Right ventricle myocardium inferior (tissue), 1 donor: ENCODE measurements at regions not wholly inside any gene's neighbourhood (a gene's known extent, or its start where the extent isn't known, plus 50 kb on each side); places are given as distances from the start of the nearest gene placed in this dataset.

ENCODE experiments used
- ATAC-seq: fragments of 200-7000 bp; cut with Tn5 transposase; one replicate; pipeline ENCODE4 v1.9.1; 2020; ENCODE audit warnings: mild to moderate bottlenecking, moderate library complexity
- DNase-seq: peaks from one replicate; pipeline ENCODE4 v3.0.0; 2021; ENCODE audit errors: missing footprints
- intact Hi-C: fragments of 100-400 bp; cut with DNase I; formaldehyde crosslinking; loops from one replicate; pipeline ENCODE4 v1.11.0; 2022
- donor health status: DM: no; HTN: yes; CAD: no; lungs with severe emphysema.

GRCh38 chr1:5753549-5754421 is 238.4 kb downstream of the NPHP4 start:
- intact Hi-C loops: no loop called here
- ATAC-seq (no peak), DNase-seq (no peak)

DNA sequence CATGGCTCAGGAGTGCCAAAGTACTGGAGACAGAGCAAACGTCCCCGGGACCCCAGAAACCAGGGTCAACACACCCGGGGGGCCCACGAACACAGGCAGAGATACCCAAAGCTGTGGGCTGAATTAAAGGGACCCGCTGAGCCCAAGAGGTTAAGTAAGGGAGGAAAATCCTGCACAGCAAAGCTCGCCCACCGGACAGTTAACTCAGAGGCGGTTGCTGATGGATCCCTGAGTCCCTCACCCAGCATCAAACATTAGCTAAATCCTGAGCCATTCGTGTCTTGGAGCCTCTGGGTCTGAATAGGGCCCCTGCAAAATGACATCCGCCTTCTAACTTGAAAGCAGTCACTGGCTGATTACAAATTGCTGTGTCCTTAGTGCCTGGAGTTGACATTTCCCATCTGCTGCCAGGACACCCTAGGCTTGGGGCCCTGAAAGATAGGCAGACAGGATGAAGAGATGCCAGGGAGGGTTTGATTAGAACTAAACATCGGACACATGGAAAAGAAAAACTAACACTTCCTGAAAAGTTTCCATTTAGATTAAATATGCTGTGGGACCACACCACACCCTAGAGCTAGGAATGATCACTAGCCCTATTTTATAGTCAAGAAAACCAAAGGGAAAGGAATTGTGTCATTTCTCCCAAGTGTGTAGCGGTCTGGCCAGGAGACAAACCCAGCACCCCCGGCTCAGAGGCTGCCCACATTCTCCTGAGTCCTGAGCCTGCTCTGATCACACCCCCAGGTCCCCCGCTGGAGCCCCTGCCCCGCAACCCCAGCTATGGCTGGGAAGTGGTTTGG is 239.3 kb downstream of the NPHP4 start:
- ATAC-seq: peak; percentile 47
- DNase-seq: no peak
- intact Hi-C loops: no loop called here

GRCh38 chr1:5751833-5752745 is 240.1 kb downstream of the NPHP4 start:
- ATAC-seq: peak; percentile 49
- intact Hi-C loops: no loop called here
- no peak for DNase-seq

DNA sequence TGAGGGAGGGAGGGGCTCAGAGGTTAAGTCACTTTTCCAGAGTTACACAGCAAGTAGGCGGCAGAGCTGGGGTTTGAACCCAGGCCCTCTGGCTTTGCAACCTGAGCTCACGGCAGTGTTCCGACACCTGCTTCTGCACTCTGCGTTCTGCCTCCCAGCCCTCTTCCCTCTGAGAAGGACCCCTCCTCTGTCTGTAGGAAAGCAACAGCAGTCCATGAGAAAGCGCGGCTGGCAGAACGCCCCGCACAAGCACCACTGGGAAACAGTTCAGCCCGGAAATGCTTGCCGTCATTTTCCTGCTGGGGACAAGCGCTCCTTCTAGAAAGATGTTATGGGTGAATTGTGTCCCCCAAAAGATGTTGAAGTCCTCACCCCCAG is 241.1 kb downstream of the NPHP4 start:
- ATAC-seq (no peak), DNase-seq (no peak)
- intact Hi-C loops: no loop called here

GRCh38 chr1:5750186-5751162 is 241.8 kb downstream of the NPHP4 start:
- no peak for ATAC-seq
- DNase-seq: no peak
- intact Hi-C loops: no loop called here

DNA sequence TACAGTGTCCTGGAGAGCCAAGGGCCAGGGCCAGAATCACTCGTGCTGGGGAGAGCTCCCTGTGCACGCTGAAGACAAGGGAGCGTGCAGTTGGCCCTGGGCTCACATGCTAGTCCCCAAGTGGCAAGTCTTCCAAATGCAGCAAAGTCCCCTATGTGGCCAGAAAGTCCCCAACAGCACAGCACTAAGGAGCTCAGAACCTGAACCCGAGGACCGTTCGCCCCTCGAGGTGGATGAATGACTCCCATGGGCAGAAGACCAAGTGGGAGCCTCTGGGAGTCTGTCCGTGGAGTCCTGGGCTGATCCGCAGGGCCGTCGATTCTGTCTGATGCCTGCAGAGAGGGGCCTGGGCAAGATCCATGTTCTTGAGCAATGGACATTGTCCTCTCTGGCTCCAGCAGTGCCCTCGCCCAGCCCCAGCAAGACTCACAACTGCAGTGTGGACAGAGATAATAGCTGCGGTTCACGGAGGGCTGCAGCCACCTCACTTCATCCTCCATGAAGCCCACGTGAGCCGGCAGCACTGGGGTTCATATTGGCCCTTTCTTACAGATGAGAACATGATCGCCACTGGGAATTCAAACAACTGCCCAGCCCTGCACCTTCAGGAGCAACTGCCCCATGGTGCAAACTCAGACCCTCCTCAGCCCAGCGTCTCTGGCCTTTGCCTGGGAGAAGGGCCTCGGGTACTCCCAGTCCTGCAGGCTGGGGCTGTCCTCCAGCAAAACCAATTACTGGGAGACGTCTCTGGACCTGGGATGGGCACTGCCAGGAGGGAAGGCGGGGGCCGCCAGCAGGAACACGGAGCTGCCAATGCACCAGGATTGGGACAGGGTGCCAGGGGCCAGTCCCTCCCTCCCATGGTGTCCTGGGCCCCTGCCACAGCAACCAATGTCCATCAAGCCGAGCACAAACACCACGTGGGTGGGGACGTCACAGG is 243.7 kb downstream of the NPHP4 start:
- ATAC-seq (no peak), DNase-seq (no peak)
- intact Hi-C loops: loop anchor here (5.0 kb wide), 2 partner anchors 111 to 1836 kb away; no protein-coding TSS in a partner anchor

DNA sequence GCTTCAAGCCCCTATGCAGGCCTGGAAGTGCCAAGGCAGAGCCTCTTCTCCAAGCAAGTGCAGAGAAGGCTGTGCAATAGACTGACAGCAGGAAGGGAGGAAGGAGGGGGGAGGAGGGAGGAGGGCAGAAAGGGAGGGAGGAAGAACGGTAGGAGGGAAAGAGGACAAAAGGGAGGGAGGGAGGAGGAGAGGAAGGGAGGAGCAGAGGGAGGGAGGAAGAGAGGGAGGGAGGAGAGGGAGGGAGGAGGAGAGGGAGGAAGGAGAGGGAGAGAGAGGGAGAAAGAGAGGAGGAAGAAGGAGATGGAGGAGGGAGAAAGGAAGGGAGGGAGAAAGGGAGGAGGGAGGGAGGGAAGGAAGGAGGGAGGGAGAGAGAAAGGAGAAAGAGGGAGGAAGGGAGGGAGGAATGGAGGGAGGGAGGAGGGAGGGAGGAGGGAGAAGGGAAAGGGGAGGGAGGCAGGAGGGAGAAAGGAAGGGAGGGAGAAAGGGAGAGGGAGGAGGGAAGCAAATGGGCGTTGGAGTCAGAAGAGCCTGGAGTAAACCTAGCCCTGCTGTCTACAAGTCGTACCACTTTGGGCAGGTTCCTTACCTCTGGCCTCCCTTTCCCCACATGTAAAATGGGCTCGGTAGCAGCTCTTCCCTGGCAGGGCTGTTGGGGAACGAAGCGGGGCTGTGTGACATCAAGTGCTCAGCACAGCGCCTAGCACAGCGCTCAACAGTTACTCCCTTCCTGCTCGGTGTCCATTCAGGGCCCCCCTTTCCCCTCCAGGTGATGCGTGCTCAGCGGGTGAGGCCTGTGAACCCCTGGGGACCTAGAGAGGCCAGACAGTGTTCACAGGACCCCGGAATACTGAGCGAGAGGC is 244.6 kb downstream of the NPHP4 start:
- DNase-seq (no peak), ATAC-seq (no peak)
- intact Hi-C loops: loop anchor here (5.0 kb wide), 2 partner anchors 110 to 1835 kb away; no protein-coding TSS in a partner anchor

DNA sequence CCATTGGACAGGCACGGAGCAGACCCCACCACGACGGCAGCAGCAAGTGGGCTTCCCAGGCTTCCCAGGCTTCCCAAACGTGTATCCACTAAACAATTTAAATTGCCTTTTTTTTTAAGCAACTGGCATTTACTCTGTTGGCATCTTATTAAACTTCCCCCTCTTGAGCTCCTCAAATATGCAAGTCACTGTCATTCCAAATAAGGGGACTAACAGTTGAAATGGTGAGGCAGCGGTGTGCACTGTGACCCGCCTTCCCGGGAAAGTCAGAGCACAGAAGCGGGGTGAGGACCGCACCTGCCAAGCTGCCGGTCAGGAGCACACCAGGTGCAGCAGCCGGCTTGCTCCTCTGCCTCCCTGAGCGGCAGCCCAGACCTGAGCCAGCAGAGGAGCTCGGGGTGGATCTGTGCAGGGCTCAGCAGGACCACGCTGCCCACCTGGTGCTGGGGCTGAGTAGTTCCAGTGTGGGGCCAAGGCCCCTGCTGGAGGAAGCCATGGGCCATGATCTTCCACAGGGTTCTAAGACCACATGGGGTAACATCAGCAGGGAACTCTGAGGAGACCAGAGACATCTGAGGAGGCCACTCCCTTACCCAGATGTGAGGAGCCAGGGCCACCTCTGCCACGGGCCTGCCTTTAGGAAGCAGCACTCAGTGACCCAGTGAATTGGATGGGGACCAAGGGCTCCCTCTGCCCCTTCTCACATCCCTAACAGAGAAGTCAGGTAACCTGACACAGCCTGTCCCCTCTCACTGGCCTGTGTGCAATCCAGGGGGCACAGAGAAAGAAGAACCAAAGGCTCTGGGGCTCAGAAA is 245.4 kb downstream of the NPHP4 start:
- ATAC-seq: no peak
- intact Hi-C loops: loop anchor here (5.0 kb wide), 2 partner anchors 110 to 1835 kb away; no protein-coding TSS in a partner anchor
- DNase-seq: no peak

DNA sequence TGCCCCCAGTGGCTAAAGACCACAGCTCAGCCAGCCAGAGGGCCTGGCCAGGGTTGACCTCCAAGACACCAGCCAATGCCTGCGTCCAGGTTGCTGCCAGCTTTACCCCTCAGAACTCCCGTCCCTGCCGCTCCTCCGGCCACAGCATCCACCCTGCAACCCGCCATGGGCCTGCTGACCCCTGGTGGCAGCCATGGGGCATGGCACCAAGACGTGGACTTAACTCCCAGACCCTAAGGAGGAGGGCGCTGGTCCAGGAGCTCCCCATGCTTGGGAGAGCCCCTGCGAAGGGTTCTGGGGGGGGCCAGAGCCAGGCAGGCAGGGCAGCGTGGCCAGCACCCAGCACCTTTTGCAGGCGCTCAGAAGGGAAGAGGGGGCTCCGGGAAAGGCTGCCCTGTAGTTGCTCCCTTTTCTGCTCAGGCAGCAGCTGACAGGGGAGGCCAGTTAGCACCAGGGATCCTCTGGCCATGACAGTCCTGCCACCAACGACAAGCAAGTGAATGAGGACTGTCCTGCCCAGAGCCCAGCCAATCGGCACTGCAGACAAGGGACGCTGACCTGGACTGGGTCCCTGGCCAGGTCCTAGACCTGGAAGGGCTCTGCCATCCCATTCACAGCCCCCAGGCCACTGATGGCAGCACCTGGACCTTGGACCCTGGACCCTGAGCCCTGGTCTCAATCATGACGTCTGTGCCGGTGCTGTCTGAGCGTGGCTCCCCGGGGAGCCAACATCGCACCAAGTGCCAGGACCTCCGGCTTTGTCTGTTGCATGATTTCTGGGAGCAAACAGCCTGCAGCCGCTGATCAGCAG is 246.2 kb downstream of the NPHP4 start:
- DNase-seq (no peak), ATAC-seq (peak; percentile 80)
- intact Hi-C loops: loop anchor here (2.0 to 5.0 kb wide), 3 partner anchors 109 to 1834 kb away; no protein-coding TSS in a partner anchor

GRCh38 chr1:5744911-5745799 is 247.1 kb downstream of the NPHP4 start:
- DNase-seq (no peak), ATAC-seq (no peak)
- intact Hi-C loops: loop anchor here (2.0 to 5.0 kb wide), 3 partner anchors 108 to 1833 kb away; no protein-coding TSS in a partner anchor

GRCh38 chr1:5744341-5744740 is 247.9 kb downstream of the NPHP4 start:
- ATAC-seq (no peak), DNase-seq (no peak)
- intact Hi-C loops: loop anchor here (2.0 kb wide), 1 partner anchor 236 kb away; no protein-coding TSS in a partner anchor

- intact Hi-C loops: loop anchor here (2.0 kb wide), 1 partner anchor 235 kb away; no protein-coding TSS in a partner anchor
- DNase-seq: no peak
- no peak for ATAC-seq
These were observed 248.7 kb downstream of the NPHP4 start for GRCh38 chr1:5743435-5744095.
